ENCODE measurements at regions not wholly inside any gene's neighbourhood (a gene's known extent, or its start where the extent isn't known, plus 50 kb on each side); places are given as distances from the start of the nearest gene placed in this dataset.
"Not testable (repeated sequence)": the region's sequence is repeated elsewhere in the genome, so short reads cannot be mapped to it uniquely, and the experiment has no call there.

- DNase-seq: not testable (repeated sequence)
These were observed 233.8 kb downstream of the SNX19 start for GRCh38 chr11:130682471-130682870.

DNA sequence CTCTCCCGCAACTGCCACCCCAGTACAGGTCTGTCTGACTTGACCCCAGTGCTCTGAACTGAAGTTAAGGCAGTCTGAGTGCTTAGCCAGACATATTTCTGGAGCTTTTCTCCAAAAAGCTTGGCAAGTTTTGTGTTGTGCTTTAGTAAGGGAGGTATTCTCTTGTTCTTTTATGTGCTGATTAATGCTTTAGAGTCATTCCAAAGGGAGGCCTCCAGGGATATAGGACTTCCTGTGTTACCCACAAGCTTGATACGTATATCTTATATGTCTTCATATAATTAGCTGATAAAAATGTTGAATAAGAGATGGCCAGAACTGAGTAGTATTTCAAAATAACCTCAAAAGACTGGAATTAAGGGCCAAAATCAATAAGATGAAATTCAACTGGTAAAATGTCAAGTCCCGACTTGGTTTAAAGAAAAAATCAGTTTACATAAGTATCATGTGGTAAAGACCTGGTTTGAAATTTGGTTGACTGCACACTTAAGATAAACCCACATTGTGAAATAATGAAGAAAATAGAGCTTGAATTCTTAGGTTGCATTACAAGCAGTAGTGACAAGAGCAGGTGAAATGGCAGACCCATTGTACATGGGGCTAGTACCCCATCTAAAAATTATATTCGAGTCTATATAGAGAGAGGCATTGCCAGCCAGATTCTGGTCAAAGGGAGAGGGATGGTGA lies 226.9 kb downstream of the SNX19 start:
- DNase-seq: peak; percentile 89

DNA sequence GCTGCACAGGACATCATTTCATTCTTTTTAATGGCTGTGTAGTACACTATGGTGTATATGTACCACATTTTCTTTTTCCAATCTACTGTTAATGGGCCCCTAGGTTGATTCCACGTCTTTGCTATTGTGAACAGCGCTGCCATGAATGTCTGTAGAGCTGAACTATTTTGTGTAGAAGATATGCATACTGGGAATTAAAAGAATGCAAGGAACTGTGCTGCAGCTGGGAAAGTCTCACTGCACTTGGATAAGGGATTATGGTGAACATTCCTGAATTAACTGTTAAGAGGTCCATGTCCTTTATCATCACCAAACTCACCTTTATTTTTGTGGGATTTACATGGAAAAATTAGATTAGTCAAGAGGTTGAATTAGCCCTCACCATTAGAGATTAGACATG lies 224.7 kb downstream of the SNX19 start:
- no peak for DNase-seq

DNA sequence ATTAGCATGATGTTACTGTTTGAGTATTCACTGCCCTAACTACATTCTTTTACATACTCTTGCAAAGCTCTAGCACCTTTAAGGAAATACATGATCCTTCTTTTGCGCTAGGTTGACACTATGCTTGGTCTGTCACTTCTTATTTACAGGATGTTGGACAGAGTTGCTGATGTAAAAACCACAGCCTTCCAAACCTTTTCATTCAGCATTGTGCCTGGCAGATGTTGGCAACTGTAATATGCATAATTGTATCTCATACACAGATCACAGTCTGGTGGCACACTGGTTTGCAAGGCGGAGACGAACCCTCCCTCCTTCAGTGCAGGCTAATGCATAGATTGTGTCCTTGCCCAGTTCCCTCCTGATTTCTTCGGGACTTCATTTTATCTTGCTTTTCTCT lies 224.1 kb downstream of the SNX19 start:
- DNase-seq: no peak

GRCh38 chr11:130693543-130693942 lies 222.7 kb downstream of the SNX19 start:
- no peak for DNase-seq

GRCh38 chr11:130694488-130695045 lies 221.7 kb downstream of the SNX19 start:
- DNase-seq: no peak

GRCh38 chr11:130698174-130698573 lies 218.1 kb downstream of the SNX19 start:
- no peak for DNase-seq

DNA sequence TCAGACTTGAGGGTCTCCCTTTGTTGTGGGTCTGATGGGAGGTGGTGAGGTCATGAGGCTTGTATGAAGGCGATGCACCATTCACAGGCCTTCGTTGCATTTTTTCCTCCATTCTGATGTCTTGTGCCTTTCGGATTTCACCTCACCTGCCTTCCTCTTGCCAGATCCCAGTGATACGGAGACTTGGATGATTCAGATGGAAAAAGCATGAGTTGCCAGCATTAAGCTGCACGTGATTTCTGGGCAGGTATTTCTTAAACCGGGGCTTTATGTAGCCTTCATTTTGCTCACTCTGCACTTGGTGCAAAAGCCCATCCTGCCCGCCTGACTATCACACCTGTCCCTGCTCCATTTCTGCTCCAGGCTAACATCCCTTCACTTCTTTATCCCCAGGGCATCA lies 216.7 kb downstream of the SNX19 start:
- DNase-seq: no peak

DNA sequence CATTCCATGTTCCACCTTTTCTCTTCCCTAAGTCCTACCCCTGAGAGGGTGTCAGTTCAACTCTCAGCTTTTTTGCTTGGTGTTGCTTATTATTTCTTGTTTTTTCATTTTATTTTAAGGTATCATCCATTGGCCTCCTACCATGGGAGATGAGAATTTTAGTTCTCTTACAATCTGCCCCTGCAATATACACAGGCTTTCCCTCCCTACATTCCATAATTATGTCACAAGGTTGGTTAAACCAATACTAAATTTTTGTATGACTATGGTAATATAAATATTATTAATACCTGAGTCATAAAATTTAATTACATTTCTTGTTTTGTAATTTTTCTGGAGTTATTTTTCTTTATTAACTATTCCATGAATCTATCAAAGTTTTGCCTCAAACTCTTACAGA lies 216.2 kb downstream of the SNX19 start:
- no peak for DNase-seq

GRCh38 chr11:130703489-130704190 lies 212.6 kb downstream of the SNX19 start:
- DNase-seq: no peak

DNA sequence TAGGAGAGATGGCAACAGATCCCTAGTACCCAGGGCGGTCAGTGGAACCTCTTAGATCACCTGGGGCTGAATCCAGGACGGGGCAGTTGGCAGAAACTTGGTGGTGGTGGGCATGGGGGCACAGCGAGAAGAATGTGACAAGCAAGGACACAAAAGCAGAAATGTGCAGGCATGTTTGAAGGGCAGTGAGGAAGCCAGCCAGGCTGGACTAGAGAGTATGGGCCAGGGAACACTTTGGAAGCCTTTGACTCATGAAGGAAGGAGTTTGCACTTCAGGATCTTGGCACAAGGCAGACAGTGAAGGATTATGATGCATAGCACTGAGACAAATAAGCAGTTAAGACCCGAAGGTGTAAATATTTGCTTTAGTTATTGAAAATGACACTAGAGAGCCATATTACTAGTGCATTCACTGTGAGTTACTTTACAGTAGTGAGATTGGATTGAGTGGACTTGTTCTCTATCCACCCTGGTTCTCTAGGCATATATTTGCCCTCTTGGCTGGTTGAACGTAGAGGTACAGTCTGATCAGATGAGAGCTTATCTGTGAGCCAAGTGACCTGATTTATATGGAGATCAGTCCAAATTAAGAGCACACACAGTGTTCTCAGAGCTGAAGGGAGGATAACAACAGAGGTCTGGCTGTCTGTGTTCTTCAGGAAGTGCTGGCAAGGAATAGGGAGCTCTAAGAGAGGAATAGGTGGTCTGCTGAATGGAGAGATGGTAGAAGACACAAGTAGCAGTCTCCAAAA lies 210.4 kb downstream of the SNX19 start:
- DNase-seq: no peak

- DNase-seq: peak; percentile 95
These were observed 209.7 kb downstream of the SNX19 start for GRCh38 chr11:130706572-130706971.

- no peak for DNase-seq
These were observed 209.1 kb downstream of the SNX19 start for GRCh38 chr11:130707217-130707616.

DNA sequence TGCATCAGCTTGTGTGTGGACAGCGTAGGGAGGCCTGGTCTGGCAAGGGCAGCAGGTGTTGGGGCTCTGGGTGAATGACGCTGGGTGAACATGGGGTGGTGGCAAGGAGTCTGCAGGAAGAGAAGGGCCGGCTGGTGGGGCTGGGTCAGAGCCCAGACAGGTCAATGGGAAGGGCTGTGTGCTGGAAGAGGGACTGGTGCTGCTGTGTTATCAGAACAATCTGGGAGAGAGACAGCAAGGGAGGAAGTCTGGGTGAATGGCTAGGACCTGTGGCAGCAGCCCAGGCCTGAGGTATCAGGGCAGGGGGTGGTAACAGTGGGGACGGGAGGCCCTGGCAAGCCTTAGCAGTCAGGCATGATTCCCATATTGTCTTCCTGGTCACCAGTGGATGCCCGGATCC lies 206.7 kb downstream of the SNX19 start:
- no peak for DNase-seq

GRCh38 chr11:130710021-130710420 lies 206.3 kb downstream of the SNX19 start:
- DNase-seq: no peak

DNA sequence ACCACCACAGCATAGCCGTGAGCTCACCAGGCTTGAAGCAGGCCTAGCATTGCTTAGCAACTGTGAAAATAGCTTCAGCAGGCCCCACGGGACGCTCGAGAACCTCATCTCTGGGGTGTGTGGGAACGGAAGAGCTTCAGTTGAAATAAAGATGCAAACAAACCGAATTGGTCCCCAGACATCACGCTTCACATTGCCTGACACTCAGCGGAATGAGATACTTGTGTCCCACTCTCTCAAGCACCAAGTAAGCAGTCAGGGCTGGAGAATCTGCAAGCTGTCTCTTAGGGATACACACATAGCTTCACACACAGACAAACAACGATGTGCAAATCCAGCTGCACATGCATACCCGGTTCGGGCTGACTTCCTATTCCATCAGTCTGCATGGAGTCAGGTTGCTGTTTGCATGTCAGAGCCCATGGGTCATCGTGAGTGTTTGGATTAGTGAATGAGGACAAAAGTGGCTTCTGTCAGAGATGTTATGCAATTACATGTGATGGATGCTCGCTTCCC lies 205.7 kb downstream of the SNX19 start:
- no peak for DNase-seq

GRCh38 chr11:130711193-130711592 lies 205.1 kb downstream of the SNX19 start:
- DNase-seq: no peak

DNA sequence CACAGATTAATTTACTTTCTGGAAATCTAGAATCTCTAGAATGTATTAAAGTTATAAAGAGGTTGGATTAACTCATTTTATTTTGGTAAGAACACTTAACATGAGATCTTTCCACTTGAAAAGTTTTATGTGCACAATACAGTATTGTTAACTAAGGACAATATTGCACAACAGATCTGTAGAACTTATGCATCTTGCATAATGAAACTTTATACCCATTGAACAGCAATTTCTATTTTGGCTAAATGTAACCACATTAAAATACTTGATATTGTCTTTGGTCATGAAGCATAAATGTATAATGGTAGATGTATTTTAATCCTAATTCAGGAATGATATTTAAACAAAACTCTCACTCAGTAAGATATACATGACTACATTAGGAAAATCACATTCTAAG lies 203.8 kb downstream of the SNX19 start:
- no peak for DNase-seq

DNA sequence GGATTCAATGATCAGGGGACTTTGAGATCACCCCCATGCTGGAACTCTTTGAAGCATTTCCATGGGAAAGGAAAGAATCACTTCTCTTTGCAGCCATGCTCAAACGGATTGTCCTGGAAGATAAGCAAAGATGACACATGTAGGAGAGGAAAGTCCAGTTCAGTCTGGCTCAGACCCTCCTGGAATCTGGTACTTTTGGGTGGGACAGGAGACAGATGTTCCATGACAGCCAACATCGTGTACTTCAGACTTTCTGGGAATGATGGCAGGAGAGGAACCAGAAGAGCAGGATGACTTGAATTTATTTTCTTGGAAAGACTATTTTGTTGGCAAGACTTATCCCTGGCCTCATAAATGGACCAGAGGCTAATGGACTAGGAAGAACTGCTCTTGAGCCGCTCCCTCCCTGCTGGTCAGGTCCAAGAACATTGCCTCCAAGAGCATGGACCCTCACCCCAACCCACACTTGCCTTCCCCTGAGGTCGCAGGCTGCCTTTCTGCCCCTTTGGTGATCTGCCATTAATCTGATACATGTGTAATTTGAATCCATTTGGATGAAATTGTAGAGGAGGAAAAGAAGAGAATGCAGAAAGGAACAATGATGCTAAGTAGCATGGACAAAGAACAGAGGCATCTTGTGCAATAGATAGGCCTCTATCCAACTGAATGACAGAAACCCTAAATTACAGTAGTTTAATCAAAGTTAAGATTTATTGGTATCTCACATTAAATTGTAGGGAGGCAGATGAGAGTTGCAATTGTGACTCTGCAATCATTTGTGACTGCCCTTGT lies 201.0 kb downstream of the SNX19 start:
- no peak for DNase-seq

DNA sequence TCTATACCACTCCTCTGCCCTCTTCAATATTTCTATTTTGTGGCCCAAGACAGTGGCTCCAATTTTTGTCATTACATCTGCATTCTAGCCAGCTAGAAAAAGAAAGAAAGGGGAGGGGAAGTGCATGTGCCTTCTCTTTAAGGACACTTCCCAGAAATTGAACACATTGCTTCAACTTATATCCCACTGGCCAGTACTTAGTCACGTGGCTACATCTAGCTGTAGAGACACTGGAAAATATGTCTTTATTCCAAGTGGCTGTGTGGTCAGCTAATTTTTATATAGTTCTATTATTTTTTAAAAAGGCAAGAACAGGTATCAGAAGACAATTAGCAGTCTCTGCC lies 200.4 kb downstream of the SNX19 start:
- no peak for DNase-seq

- DNase-seq: no peak
These were observed 198.2 kb downstream of the SNX19 start for GRCh38 chr11:130718120-130718519.

GRCh38 chr11:130719220-130719915 lies 196.9 kb downstream of the SNX19 start:
- DNase-seq: peak; percentile 84
